HG03565 (cell line): ENCODE measurements at regions not wholly inside any gene's neighbourhood (a gene's known extent, or its start where the extent isn't known, plus 50 kb on each side); places are given as distances from the start of the nearest gene placed in this dataset.
"Not testable (repeated sequence)": the region's sequence is repeated elsewhere in the genome, so short reads cannot be mapped to it uniquely, and the experiment has no call there.

Experiments
- ATAC-seq: cut with Tn5 transposase; IDR thresholded peaks from one replicate; pipeline ENCODE4 v1.9.1; 2021; ENCODE audit warnings: mild to moderate bottlenecking, moderate library complexity; ENCODE audit not compliant: unreplicated experiment

DNA sequence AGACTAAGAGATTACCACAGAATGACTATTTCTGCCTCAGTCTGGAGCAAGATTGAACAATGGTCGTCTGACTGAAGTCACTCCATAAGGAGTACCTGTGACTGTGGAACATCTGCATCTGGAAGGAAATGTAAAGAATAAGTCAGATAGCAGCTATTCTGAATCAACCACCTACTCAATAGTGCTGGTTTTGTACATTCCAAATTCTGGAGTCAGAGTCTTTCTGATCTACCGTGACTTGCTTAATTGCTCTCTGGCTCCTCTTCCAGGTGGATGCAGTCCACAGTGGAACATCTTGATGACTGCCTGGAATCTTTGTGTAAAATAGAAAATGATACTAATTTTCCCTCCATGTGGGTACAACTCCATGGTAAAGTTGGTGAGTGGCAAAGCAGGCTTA, 156.3 kb upstream of the SEMA3C start:
- no peak for ATAC-seq

GRCh38 chr7:81074406-81074805, 155.6 kb upstream of the SEMA3C start:
- ATAC-seq, result no peak

DNA sequence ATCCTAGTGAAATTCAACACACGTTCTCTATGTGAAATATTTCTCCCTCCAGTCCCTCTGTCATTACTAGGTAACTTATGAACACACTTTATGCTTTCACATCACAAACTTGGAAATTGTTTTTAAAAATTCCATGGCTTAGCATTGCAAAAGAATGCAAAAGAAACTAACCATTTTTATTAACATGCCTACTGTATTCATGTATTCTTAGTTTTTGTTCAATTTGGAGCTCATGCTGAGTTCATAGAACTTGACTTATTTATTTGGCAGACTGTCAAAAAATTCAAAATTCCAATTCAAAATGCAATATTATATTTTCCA, 155.0 kb upstream of the SEMA3C start:
- ATAC-seq, result no peak

GRCh38 chr7:81070956-81071355, 152.1 kb upstream of the SEMA3C start:
- ATAC-seq, result no peak

GRCh38 chr7:81066797-81067196, 147.9 kb upstream of the SEMA3C start:
- ATAC-seq, result no peak

- no peak for ATAC-seq
Measured at GRCh38 chr7:81064426-81064825, 145.6 kb upstream of the SEMA3C start.

GRCh38 chr7:81062755-81063154, 143.9 kb upstream of the SEMA3C start:
- ATAC-seq, result no peak

- ATAC-seq, result not testable (repeated sequence)
Measured at GRCh38 chr7:81057469-81057868, 138.6 kb upstream of the SEMA3C start.

DNA sequence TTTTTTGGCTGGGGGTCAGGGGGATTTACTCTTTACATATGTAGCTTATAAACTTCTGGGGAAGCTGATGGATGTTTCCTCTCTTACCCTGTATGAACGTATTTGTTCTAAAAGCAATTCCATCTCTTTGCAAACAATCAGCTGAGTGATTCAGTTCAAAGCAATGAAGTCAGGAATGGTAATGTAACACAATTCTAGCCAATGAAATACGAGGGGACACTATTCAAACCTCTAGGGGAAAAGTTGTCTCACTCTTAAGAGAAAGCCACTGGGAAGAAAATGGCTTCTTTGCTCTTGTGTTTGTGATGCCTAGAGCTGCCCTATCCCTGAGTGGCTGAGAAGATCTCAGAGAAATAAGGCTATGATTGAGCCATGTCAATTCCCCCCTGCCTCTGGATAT, 134.8 kb upstream of the SEMA3C start:
- no peak for ATAC-seq

DNA sequence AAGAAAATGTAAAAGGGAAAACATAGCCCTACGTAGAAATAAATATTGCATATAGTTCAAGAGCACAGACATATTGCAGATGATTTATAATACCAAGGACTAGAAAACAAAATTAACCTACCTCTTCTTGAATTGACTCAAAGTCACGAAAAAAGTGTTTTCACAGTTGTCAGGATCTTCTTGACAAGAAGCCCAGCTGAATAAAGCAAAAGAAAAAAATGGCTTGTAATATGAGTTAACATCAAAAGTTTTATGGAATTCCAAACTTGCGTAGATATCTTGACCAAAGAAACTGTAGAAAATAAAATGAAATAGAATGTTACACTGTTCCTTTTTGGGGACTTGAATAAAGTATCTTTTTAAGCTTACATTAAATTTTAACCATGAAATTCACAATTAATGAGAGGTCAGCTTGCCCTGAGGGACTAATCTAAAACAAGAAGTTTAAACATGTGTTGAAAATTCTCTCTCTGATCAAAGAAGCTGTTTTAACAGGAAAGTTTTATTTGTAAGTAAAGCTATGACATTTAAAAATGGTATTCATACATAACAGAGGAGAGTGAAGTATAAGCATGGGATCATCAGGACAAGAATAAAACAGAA, 133.1 kb upstream of the SEMA3C start:
- no peak for ATAC-seq

DNA sequence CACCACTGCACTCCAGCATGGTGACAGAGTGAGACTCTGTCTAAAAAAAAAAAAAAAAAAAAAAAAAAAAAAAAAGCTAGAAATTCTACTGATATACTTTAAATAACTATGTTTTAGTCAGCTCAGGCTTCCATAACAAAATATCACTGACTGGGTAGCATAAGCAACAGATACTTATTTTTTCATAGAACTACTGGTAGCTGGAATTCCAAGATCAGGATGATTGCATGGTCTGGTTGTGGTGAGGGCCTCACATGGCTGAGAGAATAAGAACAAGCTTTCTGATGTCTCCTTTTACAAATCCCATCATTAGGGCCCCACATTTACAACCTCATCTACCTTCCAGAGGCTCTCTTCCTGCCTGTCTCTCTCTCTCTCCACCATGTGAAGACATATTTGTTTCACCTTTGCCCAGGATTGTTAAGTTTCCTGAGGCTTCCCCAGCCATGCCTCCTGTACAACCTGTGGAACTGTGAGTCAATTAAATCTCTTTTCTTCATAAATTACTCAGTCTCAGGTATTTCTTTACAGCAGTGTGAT, 126.7 kb upstream of the SEMA3C start:
- no peak for ATAC-seq

GRCh38 chr7:81042646-81043045, 123.8 kb upstream of the SEMA3C start:
- ATAC-seq, result not testable (repeated sequence)

GRCh38 chr7:81040496-81040895, 121.6 kb upstream of the SEMA3C start:
- no peak for ATAC-seq

DNA sequence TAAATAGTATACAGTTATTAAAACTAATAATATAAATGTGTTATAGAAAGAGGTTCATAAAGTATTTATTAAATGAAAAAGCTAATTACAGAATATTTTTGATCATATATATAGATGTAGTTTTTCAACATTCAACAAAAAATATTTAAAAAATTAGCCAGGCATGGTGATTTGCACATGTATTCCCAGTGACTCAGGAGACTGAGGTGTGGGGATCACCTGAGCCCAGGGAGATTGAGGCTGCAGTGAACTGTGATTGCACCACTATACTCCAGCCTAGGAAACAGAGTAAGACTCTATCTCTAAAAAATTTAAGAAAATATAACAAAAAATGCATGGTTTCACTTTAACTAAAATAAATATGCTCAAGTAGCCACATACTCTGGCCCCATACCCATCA, 118.0 kb upstream of the SEMA3C start:
- ATAC-seq, result no peak

DNA sequence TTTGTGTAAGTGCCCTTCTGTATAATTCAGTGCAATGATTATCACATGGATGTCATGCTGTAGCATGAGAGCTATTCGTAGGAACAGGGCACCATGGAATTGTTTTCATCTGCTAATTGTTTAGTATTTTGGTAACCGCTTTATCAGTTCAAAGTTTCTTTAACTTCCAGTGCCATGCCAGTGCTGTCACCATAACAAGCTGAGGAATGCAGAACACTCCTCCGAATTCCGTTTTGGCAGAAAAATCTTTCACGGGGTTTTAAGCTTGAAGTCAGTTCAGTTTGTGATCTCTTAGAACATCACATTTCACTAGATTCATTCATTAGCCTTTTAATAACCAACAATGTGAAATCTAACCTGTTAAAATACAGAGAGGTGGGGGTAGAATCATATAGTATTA, 117.2 kb upstream of the SEMA3C start:
- ATAC-seq, result no peak

DNA sequence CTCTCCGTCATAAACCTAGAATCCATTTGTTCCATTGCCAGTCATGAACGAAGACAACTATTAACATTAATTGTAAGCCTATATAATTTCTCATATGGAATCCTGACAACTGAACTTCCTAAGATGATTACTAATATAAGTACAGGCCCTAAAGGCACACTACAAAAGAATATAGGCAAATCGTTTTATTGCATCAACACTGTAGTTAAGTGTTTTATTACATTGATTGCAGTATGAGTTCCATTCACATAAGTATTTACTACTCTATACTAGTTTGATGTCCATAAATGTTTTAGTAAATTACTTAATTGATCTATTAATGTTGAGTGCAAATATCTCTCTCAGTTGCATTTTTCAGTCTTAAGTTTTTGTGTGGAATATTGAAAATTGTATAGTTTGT, 113.1 kb upstream of the SEMA3C start:
- no peak for ATAC-seq

- ATAC-seq, result no peak
Measured at GRCh38 chr7:81031243-81031642, 112.4 kb upstream of the SEMA3C start.

DNA sequence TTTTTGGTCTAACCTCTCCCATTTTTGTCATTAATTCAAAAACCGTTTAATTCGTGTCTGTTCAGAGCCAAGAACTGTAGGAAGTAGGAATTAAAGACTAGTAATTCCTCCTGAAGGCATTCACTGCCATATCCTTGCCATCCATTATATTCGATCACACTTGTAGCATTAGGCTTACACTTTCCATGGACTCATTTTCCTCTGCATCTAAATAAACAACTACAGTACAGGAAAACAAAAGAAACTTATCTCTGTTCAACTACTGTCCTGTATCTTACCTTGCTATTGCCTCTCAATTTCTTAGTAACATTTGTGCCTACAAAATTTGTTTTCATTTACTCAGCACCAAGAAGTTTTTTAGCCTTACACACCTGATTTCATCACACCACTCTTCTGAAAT, 111.6 kb upstream of the SEMA3C start:
- ATAC-seq, result no peak

GRCh38 chr7:81029511-81029910, 110.7 kb upstream of the SEMA3C start:
- ATAC-seq, result no peak

DNA sequence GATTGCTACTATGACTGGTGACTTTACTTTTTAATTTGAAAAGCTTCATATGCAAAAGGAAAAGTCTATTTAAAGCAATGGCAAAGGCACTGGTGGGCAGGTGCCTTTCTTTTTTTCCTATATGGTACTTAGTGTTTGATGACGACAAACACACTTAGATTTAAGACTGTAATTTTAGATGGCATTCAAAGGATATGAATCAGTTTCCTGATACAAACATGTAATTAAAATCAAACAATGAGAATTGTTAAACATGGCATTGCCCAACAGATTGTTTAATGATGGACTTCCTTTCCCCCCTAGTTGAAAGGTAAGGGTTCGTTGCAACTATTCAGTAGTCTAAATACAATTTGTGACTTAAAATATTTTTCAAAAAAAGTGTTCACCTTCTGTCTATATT, 106.5 kb upstream of the SEMA3C start:
- no peak for ATAC-seq

DNA sequence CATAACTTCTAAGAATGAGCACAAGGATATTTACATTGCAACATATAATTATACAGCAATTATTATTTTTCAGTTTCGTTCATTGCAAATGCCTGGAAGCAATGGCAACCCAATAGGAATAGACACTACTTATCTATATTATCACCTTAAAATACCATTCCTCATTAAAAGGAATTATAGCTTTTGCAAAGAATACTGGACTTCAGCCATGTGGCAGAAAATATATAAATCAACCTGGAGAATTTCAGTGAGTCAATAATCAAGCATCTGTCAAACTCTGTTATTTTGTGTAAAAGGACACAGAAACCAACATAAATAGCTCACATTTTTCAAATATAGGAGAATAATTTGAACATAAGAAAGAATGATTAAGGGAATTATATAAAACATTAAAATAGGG, 96.1 kb upstream of the SEMA3C start:
- no peak for ATAC-seq

- ATAC-seq, result no peak
Measured at GRCh38 chr7:81014266-81014665, 95.4 kb upstream of the SEMA3C start.

DNA sequence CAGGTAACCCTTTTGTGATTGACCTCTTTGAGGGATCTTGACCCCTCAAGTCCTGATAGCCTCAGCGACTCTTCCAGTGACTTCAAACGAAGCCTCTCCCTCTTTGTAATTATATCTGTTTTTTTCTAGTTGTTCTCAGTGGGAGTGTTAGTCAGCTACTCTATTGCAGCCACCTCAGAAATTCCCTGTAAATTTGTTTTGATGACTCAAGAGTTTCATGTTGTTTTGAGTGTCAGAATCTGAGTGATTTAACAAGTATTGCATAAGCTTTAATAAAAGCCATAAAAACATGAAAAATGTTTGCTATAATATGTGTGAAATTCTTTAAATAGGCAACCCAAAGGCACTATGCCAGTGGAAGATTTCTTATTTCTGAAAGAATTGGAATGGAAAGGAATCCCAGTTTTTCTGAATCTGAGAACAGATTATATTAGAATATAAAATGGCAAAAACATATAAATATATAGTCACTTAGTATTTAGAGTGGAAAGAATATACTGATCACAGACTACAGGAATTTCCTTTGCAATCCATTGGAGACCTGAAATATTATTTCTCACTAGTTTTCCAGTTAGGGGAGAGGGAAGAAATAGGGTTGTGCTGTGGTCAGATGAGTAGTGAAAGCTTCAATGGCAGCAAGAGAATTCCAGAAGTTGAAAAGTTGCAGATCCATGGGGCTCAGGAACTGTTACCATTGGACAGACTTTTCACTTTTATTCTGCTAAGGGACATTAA, 94.4 kb upstream of the SEMA3C start:
- no peak for ATAC-seq
